Adipose tissue (tissue), 3 donors: ENCODE measurements at regions not wholly inside any gene's neighbourhood (a gene's known extent, or its start where the extent isn't known, plus 50 kb on each side); places are given as distances from the start of the nearest gene placed in this dataset.

Experiments
- H3K27ac ChIP-seq: one replicate; pipeline ENCODE4 v1.5.1; 2013; ENCODE audit warnings: low read depth, low read length
- WGBS, 3 donors: extraction: QIAGEN DNeasy Blood & Tissue Kit; methylation state at CpG; one replicate each; pipeline ENCODE4 v1.1.7; 2013; 5-methylcytosine and 5-hydroxymethylcytosine counted together
- donor health status: healthy with polysubstance abuse.
- donor health status: Bipolar disorder and iron deficiency.
- donor health status: healthy.

GRCh38 chr3:72580246-72580756 lies 267.9 kb downstream of the SHQ1 start:
- H3K27ac ChIP-seq = no peak overlapping the region
- WGBS, 3 donors = 66 to 85% (median 66%) methylated on average over 4 of the region's 4 CpGs

GRCh38 chr3:72579581-72580245 lies 268.5 kb downstream of the SHQ1 start:
- 89 to 93% (median 91%) methylated on average over 11 of the region's 11 CpGs for WGBS, 3 donors
- no peak overlapping the region for H3K27ac ChIP-seq

- WGBS, 3 donors = 82 to 89% (median 88%) methylated on average over 3 of the region's 3 CpGs
- no peak overlapping the region for H3K27ac ChIP-seq
These were observed 269.1 kb downstream of the SHQ1 start for GRCh38 chr3:72579191-72579580.

- no peak overlapping the region for H3K27ac ChIP-seq
- WGBS, 3 donors = 95 to 96% (median 95%) methylated on average over 6 of the region's 6 CpGs
These were observed 271.1 kb downstream of the SHQ1 start for GRCh38 chr3:72577190-72577589.

GRCh38 chr3:72576563-72576962 lies 271.7 kb downstream of the SHQ1 start:
- WGBS, 3 donors = 58 to 88% (median 76%) methylated on average over 5 of the region's 5 CpGs
- no peak overlapping the region for H3K27ac ChIP-seq

GRCh38 chr3:72574144-72574543 lies 274.1 kb downstream of the SHQ1 start:
- H3K27ac ChIP-seq = no peak overlapping the region
- WGBS, 3 donors = 50 to 99% (median 95%) methylated on average over 1 of the region's 1 CpG

- no peak overlapping the region for H3K27ac ChIP-seq
- 90 to 93% (median 92%) methylated on average over 13 of the region's 13 CpGs for WGBS, 3 donors
These were observed 275.2 kb downstream of the SHQ1 start for GRCh38 chr3:72573051-72573450.

GRCh38 chr3:72572489-72573007 lies 275.7 kb downstream of the SHQ1 start:
- 82 to 90% (median 83%) methylated on average over 19 of the region's 19 CpGs for WGBS, 3 donors
- no peak overlapping the region for H3K27ac ChIP-seq

- H3K27ac ChIP-seq = no peak overlapping the region
- 75 to 78% (median 77%) methylated on average over 13 of the region's 13 CpGs for WGBS, 3 donors
These were observed 276.6 kb downstream of the SHQ1 start for GRCh38 chr3:72571638-72572114.

GRCh38 chr3:72571052-72571451 lies 277.2 kb downstream of the SHQ1 start:
- WGBS, 3 donors = 72 to 96% (median 93%) methylated on average over 3 of the region's 3 CpGs
- no peak overlapping the region for H3K27ac ChIP-seq

GRCh38 chr3:72569754-72570440 lies 278.3 kb downstream of the SHQ1 start:
- 94 to 96% (median 94%) methylated on average over 10 of the region's 10 CpGs for WGBS, 3 donors
- H3K27ac ChIP-seq = no peak overlapping the region

GRCh38 chr3:72568083-72568482 lies 280.2 kb downstream of the SHQ1 start:
- no peak overlapping the region for H3K27ac ChIP-seq
- 88 to 91% (median 90%) methylated on average over 11 of the region's 11 CpGs for WGBS, 3 donors

GRCh38 chr3:72567474-72567873 lies 280.8 kb downstream of the SHQ1 start:
- H3K27ac ChIP-seq = no peak overlapping the region
- WGBS, 3 donors = 81 to 89% (median 83%) methylated on average over 4 of the region's 4 CpGs

GRCh38 chr3:72565593-72565992 lies 282.7 kb downstream of the SHQ1 start:
- no peak overlapping the region for H3K27ac ChIP-seq
- 91 to 95% (median 92%) methylated on average over 5 of the region's 5 CpGs for WGBS, 3 donors

- H3K27ac ChIP-seq = no peak overlapping the region
- WGBS, 3 donors = 80 to 94% (median 82%) methylated on average over 1 of the region's 1 CpG
These were observed 284.4 kb downstream of the SHQ1 start for GRCh38 chr3:72563690-72564370.

- 92 to 98% (median 96%) methylated on average over 8 of the region's 8 CpGs for WGBS, 3 donors
- H3K27ac ChIP-seq = no peak overlapping the region
These were observed 287.2 kb downstream of the SHQ1 start for GRCh38 chr3:72560846-72561675.

- 69 to 83% (median 73%) methylated on average over 3 of the region's 3 CpGs for WGBS, 3 donors
- no peak overlapping the region for H3K27ac ChIP-seq
These were observed 288.9 kb downstream of the SHQ1 start for GRCh38 chr3:72559385-72559784.

- 62 to 83% (median 69%) methylated on average over 3 of the region's 3 CpGs for WGBS, 3 donors
- H3K27ac ChIP-seq = no peak overlapping the region
These were observed 290.2 kb downstream of the SHQ1 start for GRCh38 chr3:72558001-72558400.
